HUDEP-2 (cell line): ENCODE measurements at regions not wholly inside any gene's neighbourhood (a gene's known extent, or its start where the extent isn't known, plus 50 kb on each side); places are given as distances from the start of the nearest gene placed in this dataset.
A peak's percentile ranks its signal among the peaks of the same experiment; 100 is the strongest.

Source experiments
- DNase-seq, 76 experiments: peaks; one replicate each; lab custom pipeline; 2025; ENCODE audit not compliant: unreplicated experiment in 76 of 76; lab: John Stamatoyannopoulos, UW

DNA sequence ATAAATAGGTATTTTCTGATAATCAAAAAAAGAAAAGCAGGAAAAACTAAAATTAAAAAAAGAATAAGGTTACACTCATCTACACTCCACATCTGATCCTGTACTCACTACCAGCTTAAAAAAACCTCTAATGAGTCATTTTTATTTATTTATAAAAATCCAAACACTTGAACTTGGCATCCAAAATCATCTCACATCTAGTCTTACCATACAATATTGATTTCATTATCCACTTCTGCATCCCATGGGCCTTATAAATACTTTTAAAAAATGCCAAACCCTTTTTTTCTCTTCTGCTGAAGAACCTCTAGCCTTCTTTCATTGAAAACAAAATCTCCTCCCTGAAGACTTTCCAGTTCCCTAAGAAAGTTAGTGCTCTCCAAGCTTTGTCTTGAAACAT is 109.7 kb downstream of the TMTC3 start:
- no peak for DNase-seq

DNA sequence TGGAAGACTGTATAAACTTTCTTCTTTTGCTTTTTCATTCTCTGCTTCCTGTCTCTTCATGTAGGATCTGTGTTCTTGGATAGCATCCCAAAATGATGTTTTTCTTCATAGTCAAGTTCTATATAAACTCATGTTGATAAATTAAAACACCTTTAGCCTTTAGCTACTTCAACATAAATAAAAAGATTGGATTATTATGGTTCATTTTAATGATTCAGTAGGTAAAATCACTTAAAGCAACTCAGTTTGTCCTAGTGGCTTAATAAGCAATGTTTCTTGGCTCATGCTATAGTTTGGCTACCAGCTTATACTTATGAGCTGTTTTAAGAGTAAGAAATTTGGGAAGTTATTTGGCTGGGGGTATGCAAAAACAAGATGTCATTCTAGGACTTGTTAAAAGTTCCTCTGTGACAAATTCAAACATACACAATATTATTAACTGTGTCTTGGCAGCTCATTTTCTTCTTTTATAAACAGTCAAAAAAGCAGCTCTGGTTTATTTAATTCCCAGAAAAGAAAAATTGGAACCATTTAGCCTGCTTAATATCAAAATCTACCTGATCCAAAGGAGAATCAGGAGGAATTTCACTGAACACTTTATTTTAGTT is 111.4 kb downstream of the TMTC3 start:
- DNase-seq: no peak

GRCh38 chr12:88255224-88255623 is 113.1 kb downstream of the TMTC3 start:
- DNase-seq: no peak

DNA sequence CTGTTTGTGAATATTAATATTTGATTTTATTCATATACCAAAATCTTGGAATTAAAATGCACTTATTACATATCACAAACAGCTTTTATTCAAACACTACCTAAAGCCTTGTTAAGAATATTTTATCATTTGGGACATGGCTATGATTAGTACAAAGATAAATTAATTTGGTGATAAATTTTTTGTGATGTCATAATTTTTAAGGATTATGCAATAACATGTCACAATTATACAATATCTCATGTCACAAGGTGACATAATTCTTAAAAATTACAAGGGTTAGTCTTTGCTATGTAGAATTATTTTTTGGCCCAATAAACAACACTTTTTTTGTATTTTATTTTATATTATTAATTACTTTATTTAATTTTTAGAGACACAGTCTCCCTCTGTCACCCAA is 113.7 kb downstream of the TMTC3 start:
- DNase-seq: no peak

GRCh38 chr12:88258396-88258795 is 116.3 kb downstream of the TMTC3 start:
- DNase-seq: no peak

GRCh38 chr12:88266806-88267360 is 124.8 kb downstream of the TMTC3 start:
- DNase-seq: no peak

DNA sequence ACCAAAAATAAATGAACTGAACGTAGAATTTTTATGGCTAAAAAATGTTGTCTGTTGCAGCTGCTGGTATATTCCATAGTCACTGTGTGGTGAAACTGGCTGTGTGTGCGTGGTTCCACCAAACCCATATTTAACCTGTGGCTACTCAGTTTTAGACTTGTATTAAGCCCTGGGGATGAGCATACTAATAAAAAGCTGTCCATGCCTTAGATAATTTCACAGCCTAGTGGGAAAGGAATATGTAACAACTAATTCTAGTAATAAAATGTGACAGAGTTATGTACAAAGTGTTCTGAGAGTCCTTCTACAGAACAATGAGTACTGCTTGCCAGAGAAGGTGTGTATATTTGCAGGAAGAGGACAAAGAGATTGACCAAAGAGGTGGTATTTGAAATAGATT is 125.5 kb downstream of the TMTC3 start:
- no peak for DNase-seq

- no peak for DNase-seq
These were observed 130.3 kb downstream of the TMTC3 start for GRCh38 chr12:88272456-88272855.

GRCh38 chr12:88273450-88273849 is 131.3 kb downstream of the TMTC3 start:
- no peak for DNase-seq

- DNase-seq: no peak
These were observed 131.8 kb downstream of the TMTC3 start for GRCh38 chr12:88273875-88274274.

DNA sequence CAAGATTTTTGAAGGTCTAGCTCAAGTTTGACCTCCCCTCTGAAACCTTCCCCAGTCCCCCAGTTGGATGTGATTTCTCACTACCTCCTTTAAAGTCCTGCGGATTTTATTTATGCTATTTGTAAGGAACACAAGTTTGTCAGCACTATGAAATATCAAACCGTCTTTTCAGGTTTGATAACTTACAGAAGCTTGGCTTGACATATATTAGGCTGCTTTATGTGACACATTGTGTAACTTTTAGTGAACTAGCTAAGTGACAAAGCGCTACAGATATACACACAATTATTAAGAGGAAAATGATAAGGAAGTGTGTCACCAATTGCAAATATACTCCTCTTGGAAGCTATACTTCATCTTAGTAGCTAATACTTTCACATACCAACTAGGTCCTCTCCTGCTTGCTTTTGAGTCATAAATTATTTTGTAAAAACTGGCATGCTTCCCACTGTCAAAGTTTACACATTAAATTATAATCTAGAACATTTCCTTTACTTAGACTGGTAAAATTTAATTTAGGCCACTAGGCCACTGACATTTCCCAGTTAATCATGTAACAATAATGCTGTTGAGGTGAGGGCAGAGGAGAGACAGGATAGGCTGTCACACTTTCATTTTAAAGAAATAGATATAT is 149.5 kb downstream of the TMTC3 start:
- DNase-seq: no peak

- no peak for DNase-seq
These were observed 156.0 kb downstream of the TMTC3 start for GRCh38 chr12:88298014-88298682.

- DNase-seq: peak in 31 of 76 experiments; percentile 1 to 71 (median 34)
These were observed 156.7 kb downstream of the TMTC3 start for GRCh38 chr12:88298761-88299242.

GRCh38 chr12:88299567-88300101 is 157.5 kb downstream of the TMTC3 start:
- DNase-seq: peak in 63 of 76 experiments; percentile 0 to 89 (median 50)

DNA sequence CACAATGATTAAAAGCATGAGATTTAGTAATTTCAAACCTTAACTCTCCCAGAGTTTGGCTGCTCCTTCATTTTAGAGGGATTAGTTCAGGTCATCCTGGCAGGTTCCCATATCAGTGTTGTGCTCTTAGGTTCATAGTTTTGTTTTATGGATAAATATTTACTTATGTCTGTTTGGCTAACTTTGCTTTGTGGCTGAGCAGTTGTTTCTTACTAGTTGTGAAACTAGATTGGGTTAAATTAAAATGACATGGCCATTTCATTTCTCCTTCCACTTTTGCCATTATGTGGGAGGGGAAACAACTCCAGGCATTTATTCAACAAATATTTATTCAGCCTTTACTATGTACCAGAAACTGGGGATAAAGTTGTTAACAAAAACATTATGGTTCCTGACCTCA is 158.8 kb downstream of the TMTC3 start:
- no peak for DNase-seq

DNA sequence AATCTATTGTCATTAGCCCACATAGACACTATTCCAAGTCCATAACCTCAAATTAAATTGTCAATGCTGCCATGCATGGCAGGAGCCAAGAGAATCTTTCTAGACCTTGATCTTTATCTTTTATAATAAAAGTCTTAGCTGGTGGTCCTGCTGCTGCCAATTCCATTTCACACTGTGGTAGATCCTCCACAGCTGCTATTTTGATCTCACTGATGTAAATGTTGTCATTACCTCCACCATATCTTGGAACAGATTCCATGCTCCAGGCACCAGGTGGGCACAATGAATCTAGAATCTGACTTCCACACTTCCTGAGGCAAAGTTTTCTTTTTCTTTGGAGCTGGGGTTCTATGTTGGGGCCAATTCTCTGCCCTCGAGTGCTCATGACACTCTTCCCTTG is 161.2 kb downstream of the TMTC3 start:
- DNase-seq: no peak

DNA sequence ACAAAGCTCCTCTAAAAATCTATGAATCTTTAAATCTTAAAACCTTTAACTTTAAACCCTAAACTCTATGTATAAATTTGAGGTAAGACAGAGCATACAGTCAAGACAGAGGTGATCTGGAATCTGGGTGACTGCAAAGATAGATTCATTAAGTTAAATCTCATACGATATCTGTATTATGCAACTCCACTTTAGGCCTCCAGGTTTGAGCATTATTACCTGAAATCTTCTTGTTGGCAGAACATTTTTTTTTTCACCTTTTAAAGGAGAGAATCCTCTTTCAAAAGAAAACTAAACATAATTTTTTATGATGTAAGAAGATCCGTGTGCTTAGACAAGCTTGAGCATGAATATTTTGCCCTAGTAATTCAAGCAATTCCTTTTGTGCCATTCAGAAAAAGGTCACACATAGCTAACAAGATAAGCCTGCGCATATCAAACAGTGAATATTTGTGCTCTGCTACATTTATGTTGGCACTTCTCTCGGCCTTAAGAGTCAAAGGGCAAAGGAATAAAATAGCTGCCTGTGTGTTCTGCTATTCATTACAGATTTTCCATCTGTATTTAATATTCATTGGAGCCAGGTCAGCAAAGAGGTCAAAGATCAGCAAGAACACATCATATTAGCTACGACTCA is 163.3 kb downstream of the TMTC3 start:
- DNase-seq: no peak

DNA sequence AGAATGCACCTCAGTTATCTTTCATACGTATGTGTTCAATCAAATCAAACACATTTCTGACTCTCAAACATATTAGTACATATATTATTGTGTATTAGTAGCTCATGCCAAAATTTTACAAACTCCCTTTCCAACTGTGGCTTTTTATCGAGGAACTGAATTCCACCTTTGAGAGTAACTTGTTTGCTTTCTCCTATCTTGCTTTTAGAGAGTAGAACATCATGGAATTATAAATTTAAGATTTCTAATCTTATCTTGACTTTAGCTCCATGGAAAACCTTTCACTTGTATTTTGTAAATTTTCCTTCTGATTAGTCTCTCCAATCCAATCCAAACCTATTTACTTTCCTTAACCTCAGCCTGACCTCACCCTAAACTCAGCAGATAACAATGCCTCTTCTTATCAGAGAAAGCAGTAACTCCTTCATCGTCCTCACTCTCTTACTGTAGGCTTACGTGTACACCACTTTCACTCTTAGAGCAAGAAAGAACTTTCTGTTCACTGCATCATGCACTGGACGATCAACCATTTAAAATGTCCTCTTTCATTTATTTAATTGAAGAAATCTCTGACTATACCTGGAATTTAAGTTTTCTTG is 164.5 kb downstream of the TMTC3 start:
- peak in 14 of 76 experiments; percentile 2 to 37 (median 10) for DNase-seq

- no peak for DNase-seq
These were observed 165.9 kb downstream of the TMTC3 start for GRCh38 chr12:88307961-88308360.

- no peak for DNase-seq
These were observed 166.7 kb downstream of the TMTC3 start for GRCh38 chr12:88308825-88309224.

DNA sequence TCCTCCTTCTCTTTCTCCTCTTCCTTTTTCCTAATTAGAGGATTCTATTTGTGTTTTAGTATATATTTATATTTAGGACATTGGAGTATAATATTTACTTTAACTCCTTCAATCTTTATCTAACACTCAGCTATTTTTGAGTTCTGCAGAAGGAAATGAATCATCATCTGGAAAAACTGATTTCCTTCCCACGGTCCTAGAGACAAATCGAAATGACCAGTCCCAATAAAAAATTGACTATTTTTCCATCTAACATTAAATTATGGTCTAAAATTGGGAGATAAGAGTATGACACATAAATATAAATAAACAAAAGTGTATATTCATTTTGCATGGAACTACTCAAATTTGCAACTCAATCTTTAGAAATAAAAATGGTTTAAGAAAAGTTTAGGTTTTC is 167.4 kb downstream of the TMTC3 start:
- no peak for DNase-seq
